CD4-positive, alpha-beta T cell treated with Interleukin-10 for 1 hour (primary cell): ENCODE measurements at regions not wholly inside any gene's neighbourhood (a gene's known extent, or its start where the extent isn't known, plus 50 kb on each side); places are given as distances from the start of the nearest gene placed in this dataset.

ENCODE experiments used
- DNase-seq: peaks from one replicate; pipeline ENCODE4 v3.0.0-alpha.2; 2020

GRCh38 chr3:14273901-14274611 lies 95.4 kb downstream of the LSM3 start:
- no peak for DNase-seq

DNA sequence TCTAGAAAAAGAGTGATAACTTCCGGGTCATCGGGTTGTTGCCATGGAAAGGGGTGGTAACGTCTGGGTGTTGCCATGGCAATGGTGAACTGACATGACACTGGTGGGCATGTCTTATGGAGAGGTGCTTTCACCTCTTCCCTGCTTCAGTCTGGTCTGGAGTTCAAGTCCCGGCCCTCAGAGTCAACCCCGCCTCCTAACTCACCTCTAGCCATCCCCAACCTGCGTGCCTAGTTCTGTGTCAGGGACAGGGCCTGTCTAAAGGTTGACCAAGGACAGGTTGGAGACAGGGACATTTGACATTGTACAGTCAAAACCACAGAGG lies 96.0 kb downstream of the LSM3 start:
- no peak for DNase-seq

DNA sequence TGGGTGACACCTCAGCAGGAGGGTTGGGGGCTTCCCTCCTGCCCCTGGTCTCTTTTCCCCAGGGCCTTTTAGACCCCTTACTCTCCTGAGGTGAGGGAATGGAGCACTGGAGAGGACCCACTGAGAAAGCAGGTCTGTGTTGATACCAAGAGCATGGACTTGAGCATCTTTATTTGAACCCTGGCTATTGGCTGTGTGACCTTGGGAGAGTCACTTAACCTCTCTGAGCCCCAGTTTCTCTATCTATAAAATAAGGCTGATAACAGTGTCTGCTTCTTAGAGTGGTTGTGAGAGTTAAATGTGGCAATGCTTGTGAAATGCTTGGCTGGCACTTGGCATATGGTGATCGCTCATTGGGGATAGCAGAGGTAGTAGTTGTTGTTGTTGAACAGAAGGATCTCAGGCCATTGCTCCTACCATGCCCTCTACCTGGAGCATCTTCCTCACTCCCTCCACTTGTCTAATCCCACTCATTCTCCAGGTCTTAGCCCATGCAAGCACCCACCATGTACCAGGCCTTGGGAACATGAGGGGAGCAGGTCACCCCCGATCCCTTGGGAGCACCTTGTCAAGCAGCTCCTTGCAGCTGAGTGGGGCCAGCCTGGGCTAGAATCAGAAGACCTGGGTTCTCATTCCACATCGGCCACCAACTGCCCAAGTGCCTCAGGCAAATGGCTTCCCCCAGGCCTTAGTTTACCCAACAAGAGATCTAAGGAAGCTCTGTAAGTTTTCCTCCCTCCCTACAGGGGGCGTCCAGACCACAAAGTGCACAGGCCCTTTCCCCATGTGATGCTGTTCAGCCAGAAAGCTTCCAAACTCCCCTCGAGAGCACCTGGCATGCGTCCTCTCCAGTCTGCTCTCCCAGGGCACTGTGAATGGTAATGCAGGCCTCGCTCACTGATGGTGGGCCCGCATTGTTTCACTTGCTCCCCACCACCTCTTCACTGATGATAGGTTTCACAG lies 96.7 kb downstream of the LSM3 start:
- peak; percentile 3 for DNase-seq

- no peak for DNase-seq
These were observed 97.6 kb downstream of the LSM3 start for GRCh38 chr3:14275962-14276909.

GRCh38 chr3:14277557-14277956 lies 98.9 kb downstream of the LSM3 start:
- no peak for DNase-seq

DNA sequence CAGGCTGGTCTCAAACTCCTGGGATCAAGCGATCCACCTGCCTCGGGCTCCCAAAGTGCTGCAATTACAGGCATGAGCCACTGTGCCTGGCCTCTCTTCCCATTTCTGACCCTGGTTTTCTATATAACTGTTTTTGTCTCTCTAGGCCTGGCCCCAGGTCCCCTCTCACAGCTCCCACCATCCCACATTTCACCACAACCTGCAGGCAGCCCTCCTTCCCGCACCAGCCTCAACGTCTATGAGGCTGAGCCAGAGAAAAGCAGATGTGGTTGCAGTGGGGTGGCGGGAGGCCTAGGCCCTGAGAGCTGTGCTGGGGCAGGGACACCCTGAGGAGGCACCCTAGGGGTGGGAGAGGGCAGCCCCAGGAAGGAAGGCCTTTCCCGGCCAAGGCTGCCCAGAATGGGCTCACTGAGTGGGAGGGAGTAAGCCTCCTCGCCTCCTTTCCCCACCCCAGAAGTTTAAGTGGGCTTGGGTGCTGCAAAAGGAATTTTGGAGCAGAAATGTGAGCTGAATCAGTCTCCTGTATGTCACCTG lies 99.7 kb downstream of the LSM3 start:
- DNase-seq = no peak

DNA sequence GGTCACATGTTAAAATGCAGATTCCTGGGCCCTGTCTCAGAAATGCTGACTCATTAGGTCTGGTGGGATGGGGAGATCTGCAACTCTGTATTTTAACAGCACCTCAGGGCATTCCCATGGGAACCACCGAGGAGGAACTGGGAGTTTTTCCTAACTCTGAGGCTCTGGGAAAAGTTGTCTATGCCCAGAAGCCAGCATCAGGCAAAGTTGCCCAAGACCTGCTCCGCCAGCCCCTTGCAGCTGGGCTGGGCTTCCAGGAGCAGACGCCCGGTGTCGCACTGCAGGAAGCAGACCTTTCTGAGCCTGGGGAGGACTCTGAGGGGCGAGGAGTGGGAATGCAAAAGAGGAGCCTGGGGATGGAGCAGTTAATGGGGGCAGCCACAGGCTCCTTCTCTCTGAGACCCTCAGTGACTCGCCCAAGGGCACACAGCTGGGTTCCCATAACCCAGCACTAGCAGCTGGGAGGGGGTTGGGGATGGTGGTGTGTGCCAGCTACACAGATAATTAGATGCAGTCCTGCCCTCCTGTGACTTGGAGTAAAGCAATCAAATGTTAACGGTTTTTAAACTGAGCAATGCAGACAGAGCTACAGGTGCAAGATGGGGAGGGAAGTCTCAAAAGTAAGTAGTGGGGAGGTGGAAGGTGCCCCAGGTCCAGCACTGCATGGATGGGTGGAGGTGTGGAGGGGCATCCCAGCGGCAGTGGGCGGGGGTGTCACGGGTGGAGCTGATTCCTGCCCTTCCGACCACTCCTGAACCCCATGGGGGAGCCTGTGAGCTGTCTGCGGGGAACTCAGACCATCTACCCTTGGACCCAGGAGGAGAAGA lies 100.4 kb downstream of the LSM3 start:
- no peak for DNase-seq

DNA sequence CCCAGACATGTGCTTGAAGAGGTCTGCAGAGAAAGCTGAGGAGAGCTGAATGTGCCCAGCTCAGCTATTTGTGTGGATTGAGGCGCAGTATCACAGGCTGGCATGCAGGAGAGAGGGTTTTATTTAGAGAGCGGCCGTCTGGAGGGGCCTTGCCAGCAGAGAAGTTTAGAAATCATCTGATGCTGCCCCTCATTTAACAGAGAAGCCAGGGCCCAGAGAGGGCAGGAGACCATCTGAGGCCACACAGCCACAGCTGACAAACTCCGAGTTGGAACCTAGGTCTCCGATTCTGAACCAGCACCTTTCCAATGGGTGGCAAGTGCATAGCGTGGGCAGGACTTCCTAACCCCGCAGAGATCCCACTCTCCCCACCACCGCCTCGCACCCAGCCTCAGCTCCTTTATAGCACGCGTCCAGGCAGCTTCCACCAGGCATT lies 101.0 kb downstream of the LSM3 start:
- no peak for DNase-seq

- DNase-seq = no peak
These were observed 101.7 kb downstream of the LSM3 start for GRCh38 chr3:14280326-14280725.

GRCh38 chr3:14281053-14281452 lies 102.4 kb downstream of the LSM3 start:
- DNase-seq = no peak

GRCh38 chr3:14282001-14282705 lies 103.5 kb downstream of the LSM3 start:
- DNase-seq = no peak

DNA sequence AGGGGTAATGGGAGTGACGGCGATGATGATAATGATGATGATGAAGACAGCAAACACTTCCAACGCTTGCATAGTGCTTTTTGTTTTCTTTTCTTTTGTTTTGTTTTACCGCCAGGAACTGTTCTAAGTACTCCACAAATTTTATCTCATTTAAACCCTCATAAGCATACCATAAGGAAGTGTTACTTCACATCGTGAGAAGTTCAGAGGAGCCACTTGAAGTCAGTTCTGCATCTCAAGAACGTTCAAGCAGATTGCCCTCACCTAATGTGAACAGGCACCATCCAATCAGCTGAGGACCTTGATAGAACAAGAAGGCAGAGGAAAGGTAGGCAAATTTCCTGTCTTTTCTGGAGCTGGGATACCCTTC lies 104.1 kb downstream of the LSM3 start:
- DNase-seq = no peak

- no peak for DNase-seq
These were observed 104.6 kb downstream of the LSM3 start for GRCh38 chr3:14283092-14283812.

GRCh38 chr3:14283813-14284438 lies 105.3 kb downstream of the LSM3 start:
- DNase-seq = no peak

- DNase-seq = no peak
These were observed 106.3 kb downstream of the LSM3 start for GRCh38 chr3:14284694-14285547.

DNA sequence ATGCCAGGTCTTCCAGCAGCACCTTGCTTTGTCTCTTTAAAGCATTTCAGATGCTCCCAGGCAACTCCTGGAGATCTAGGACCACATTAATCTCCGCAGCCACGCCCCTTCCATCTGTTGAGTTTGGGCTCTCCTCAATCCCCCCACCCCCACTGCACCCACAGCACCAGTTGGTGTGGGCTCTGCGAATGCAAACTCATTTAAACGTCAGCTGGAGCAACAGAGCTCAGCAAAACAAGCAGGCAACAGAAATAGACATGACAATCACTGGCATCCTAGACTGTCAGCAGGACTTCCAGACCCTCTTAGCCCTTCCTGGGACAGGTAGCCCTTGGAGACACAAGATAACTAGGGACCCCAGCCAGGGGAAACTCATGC lies 106.9 kb downstream of the LSM3 start:
- no peak for DNase-seq

DNA sequence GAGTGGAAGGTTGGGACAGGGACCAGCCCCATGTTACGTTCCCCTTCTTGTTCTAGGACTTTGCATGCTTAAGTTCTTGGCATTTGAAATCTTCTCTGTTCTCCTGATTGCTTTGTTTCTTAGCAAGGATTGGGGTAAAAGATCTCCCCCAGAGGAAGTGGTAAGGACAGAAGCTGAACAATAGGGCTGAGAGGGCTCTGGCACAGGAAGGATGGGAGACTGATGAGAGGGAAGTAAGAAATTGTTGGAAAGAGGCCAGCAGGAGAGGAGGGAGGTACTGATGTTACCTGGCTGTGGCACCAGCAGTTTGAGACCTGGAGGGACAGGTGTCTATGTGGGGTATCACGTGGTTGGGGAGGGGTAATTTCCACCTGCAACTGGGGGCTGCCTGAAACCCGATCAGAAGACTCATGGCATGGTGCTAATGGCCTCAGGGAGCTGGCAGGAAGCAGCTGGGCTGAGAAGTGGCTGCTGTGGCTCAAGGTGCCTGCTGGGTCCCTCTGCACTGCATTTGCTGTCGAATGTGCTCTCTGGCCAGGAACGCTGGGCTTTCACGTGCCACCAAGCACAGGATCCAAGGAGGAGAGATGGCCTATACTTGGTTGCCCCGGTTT lies 108.4 kb downstream of the LSM3 start:
- no peak for DNase-seq

DNA sequence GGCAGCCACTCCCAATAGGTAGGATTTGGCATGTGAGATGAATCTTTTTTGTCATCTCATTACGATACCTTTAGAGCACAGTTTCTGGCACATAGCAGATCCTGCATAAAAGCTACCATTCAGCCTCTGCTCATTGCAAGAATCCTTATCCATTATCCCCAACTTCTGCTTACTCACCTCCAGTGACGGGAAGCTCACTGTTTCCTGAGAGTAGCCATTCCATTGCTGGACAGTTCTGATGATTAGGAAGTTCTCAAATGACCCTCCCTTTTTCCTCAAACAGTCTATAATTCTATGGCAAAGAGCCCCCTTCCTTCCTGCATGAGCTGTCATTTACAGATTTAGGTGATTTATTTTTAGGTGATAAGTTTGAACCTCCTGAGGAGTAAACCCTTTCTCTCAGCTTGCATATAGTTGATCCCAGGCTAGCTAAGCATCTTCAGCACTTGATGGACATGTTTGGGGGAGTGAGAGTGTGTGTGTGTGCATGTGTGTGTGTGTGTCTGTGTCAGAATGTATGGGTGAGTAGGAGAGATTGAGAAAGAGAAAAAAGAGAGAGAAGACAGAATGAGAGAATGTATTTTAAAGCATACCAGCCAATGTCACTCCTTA lies 109.7 kb downstream of the LSM3 start:
- DNase-seq = no peak
